ENCODE measurements at regions not wholly inside any gene's neighbourhood (a gene's known extent, or its start where the extent isn't known, plus 50 kb on each side); places are given as distances from the start of the nearest gene placed in this dataset.

GRCh38 chr4:53705151-53705764 lies 114.0 kb upstream of the LNX1 start:
- no peak for TF ChIP-seq SMC3 (conservative IDR thresholded peaks at IDR 0.05; ENCODE audit: poor library complexity)
- no peak for TF ChIP-seq POLR2AphosphoS5 (IDR thresholded peaks at IDR 0.05)
- TF ChIP-seq EZH2 (IDR thresholded peaks at IDR 0.05; ENCODE audit: borderline replicate concordance, insufficient read depth, low read length, poor library complexity, severe bottlenecking) = no peak
- TF ChIP-seq CTCF (IDR thresholded peaks at IDR 0.05; ENCODE audit: poor library complexity, severe bottlenecking) = no peak
- no peak for TF ChIP-seq RAD21 (conservative IDR thresholded peaks at IDR 0.05)
- TF ChIP-seq REST (IDR thresholded peaks at IDR 0.05; ENCODE audit: borderline replicate concordance) = no peak
- TF ChIP-seq TAF1 (IDR thresholded peaks at IDR 0.05; ENCODE audit: low read depth) = no peak
- TF ChIP-seq EP300 (conservative IDR thresholded peaks at IDR 0.05; ENCODE audit: poor library complexity, severe bottlenecking) = no peak
- TF ChIP-seq MXI1 (conservative IDR thresholded peaks at IDR 0.05; ENCODE audit: poor library complexity, severe bottlenecking) = no peak
